CD4-positive, alpha-beta T cell treated with Interleukin-10 for 1 hour (primary cell): ENCODE measurements at regions not wholly inside any gene's neighbourhood (a gene's known extent, or its start where the extent isn't known, plus 50 kb on each side); places are given as distances from the start of the nearest gene placed in this dataset.
"Not testable (repeated sequence)": the region's sequence is repeated elsewhere in the genome, so short reads cannot be mapped to it uniquely, and the experiment has no call there.

ENCODE experiments used
- DNase-seq: peaks from one replicate; pipeline ENCODE4 v3.0.0-alpha.2; 2020

- no peak for DNase-seq
These were observed 82.2 kb upstream of the SLC22A16 start for GRCh38 chr6:110558575-110558974.

- DNase-seq, result no peak
These were observed 80.8 kb upstream of the SLC22A16 start for GRCh38 chr6:110557199-110557598.

- DNase-seq, result no peak
These were observed 80.1 kb upstream of the SLC22A16 start for GRCh38 chr6:110556317-110557110.

- DNase-seq, result no peak
These were observed 78.6 kb upstream of the SLC22A16 start for GRCh38 chr6:110554966-110555460.

GRCh38 chr6:110554441-110554840 is 78.0 kb upstream of the SLC22A16 start:
- DNase-seq, result no peak

GRCh38 chr6:110552901-110553641 is 76.7 kb upstream of the SLC22A16 start:
- no peak for DNase-seq

GRCh38 chr6:110552076-110552475 is 75.7 kb upstream of the SLC22A16 start:
- no peak for DNase-seq

- no peak for DNase-seq
These were observed 74.7 kb upstream of the SLC22A16 start for GRCh38 chr6:110551088-110551487.

- no peak for DNase-seq
These were observed 73.9 kb upstream of the SLC22A16 start for GRCh38 chr6:110550353-110550752.

GRCh38 chr6:110549277-110549676 is 72.9 kb upstream of the SLC22A16 start:
- DNase-seq, result no peak

- DNase-seq, result no peak
These were observed 71.9 kb upstream of the SLC22A16 start for GRCh38 chr6:110548110-110548847.

- DNase-seq, result no peak
These were observed 71.0 kb upstream of the SLC22A16 start for GRCh38 chr6:110547266-110547964.

- no peak for DNase-seq
These were observed 68.9 kb upstream of the SLC22A16 start for GRCh38 chr6:110545081-110545872.

GRCh38 chr6:110544472-110544871 is 68.1 kb upstream of the SLC22A16 start:
- DNase-seq, result no peak

GRCh38 chr6:110543106-110543505 is 66.7 kb upstream of the SLC22A16 start:
- DNase-seq, result no peak

GRCh38 chr6:110542311-110543024 is 66.1 kb upstream of the SLC22A16 start:
- DNase-seq, result no peak

- no peak for DNase-seq
These were observed 65.4 kb upstream of the SLC22A16 start for GRCh38 chr6:110541701-110542309.

- DNase-seq, result not testable (repeated sequence)
These were observed 63.0 kb upstream of the SLC22A16 start for GRCh38 chr6:110539277-110540019.

- no peak for DNase-seq
These were observed 62.2 kb upstream of the SLC22A16 start for GRCh38 chr6:110538416-110539160.
